GM18861 (cell line): ENCODE measurements at regions not wholly inside any gene's neighbourhood (a gene's known extent, or its start where the extent isn't known, plus 50 kb on each side); places are given as distances from the start of the nearest gene placed in this dataset.
A peak's percentile ranks its signal among the peaks of the same experiment; 100 is the strongest.
"Not testable (repeated sequence)": the region's sequence is repeated elsewhere in the genome, so short reads cannot be mapped to it uniquely, and the experiment has no call there.

Experiments used
- ATAC-seq: cut with Tn5 transposase; IDR thresholded peaks from one replicate; pipeline ENCODE4 v1.9.1; 2021; ENCODE audit not compliant: unreplicated experiment

GRCh38 chr9:102032614-102033013, 294.2 kb upstream of the GRIN3A start:
- ATAC-seq: no peak

GRCh38 chr9:102000956-102001355, 262.5 kb upstream of the GRIN3A start:
- ATAC-seq: no peak

GRCh38 chr9:101999441-101999840, 261.0 kb upstream of the GRIN3A start:
- no peak for ATAC-seq

GRCh38 chr9:101995231-101995630, 256.8 kb upstream of the GRIN3A start:
- no peak for ATAC-seq

GRCh38 chr9:101993771-101994170, 255.3 kb upstream of the GRIN3A start:
- no peak for ATAC-seq

GRCh38 chr9:101991926-101992325, 253.5 kb upstream of the GRIN3A start:
- ATAC-seq: no peak

GRCh38 chr9:101977614-101978210, 239.3 kb upstream of the GRIN3A start:
- peak; percentile 87 for ATAC-seq

GRCh38 chr9:101970609-101971008, 232.2 kb upstream of the GRIN3A start:
- ATAC-seq: no peak

- ATAC-seq: no peak
Observed at GRCh38 chr9:101968392-101968791, 229.9 kb upstream of the GRIN3A start.

- ATAC-seq: no peak
Observed at GRCh38 chr9:101966691-101967090, 228.2 kb upstream of the GRIN3A start.

- no peak for ATAC-seq
Observed at GRCh38 chr9:101957705-101958104, 219.3 kb upstream of the GRIN3A start.

GRCh38 chr9:101951598-101951997, 213.2 kb upstream of the GRIN3A start:
- ATAC-seq: no peak

GRCh38 chr9:101931756-101932155, 193.3 kb upstream of the GRIN3A start:
- ATAC-seq: no peak

- no peak for ATAC-seq
Observed at GRCh38 chr9:101930783-101931182, 192.3 kb upstream of the GRIN3A start.

- ATAC-seq: no peak
Observed at GRCh38 chr9:101925498-101925897, 187.1 kb upstream of the GRIN3A start.

GRCh38 chr9:101923451-101923850, 185.0 kb upstream of the GRIN3A start:
- no peak for ATAC-seq

GRCh38 chr9:101916948-101917347, 178.5 kb upstream of the GRIN3A start:
- not testable (repeated sequence) for ATAC-seq

GRCh38 chr9:101915482-101915881, 177.0 kb upstream of the GRIN3A start:
- ATAC-seq: no peak

- ATAC-seq: no peak
Observed at GRCh38 chr9:101912698-101913097, 174.3 kb upstream of the GRIN3A start.

GRCh38 chr9:101907466-101907865, 169.0 kb upstream of the GRIN3A start:
- no peak for ATAC-seq

GRCh38 chr9:101904845-101905244, 166.4 kb upstream of the GRIN3A start:
- no peak for ATAC-seq

- ATAC-seq: no peak
Observed at GRCh38 chr9:101902051-101902450, 163.6 kb upstream of the GRIN3A start.

- ATAC-seq: no peak
Observed at GRCh38 chr9:101897196-101897595, 158.7 kb upstream of the GRIN3A start.
